Skin epidermis (tissue), 12 donors: ENCODE measurements at regions not wholly inside any gene's neighbourhood (a gene's known extent, or its start where the extent isn't known, plus 50 kb on each side); places are given as distances from the start of the nearest gene placed in this dataset.

Source experiments
- H3K27ac ChIP-seq, 21 experiments: fragments of 200-600 bp; sonication (generic) in 11 of 21; one replicate each; pipeline ENCODE4 v1.5.0; 2020; ENCODE audit warnings: mild to moderate bottlenecking in 3 of 21, inconsistent platforms in 2 of 21, moderate library complexity in 2 of 21
- H3K4me3 ChIP-seq, 7 experiments: fragments of 200-600 bp; sonication (generic) in 2 of 7; one replicate each; pipeline ENCODE4 v1.5.0; 2020; ENCODE audit warnings: inconsistent platforms in 2 of 7, mild to moderate bottlenecking in 2 of 7, moderate library complexity in 1 of 7

- H3K4me3 ChIP-seq: no peak overlapping the region
- H3K27ac ChIP-seq: no peak overlapping the region
Measured at GRCh38 chr10:43959364-43960134, 310.9 kb upstream of the ZNF32 start.

- H3K27ac ChIP-seq: no peak overlapping the region
- no peak overlapping the region for H3K4me3 ChIP-seq
Measured at GRCh38 chr10:43958964-43959363, 310.3 kb upstream of the ZNF32 start.

- no peak overlapping the region for H3K4me3 ChIP-seq
- H3K27ac ChIP-seq: no peak overlapping the region
Measured at GRCh38 chr10:43958071-43958432, 309.4 kb upstream of the ZNF32 start.

GRCh38 chr10:43957267-43958070 lies 308.8 kb upstream of the ZNF32 start:
- no peak overlapping the region for H3K4me3 ChIP-seq
- no peak overlapping the region for H3K27ac ChIP-seq

GRCh38 chr10:43955978-43956377 lies 307.3 kb upstream of the ZNF32 start:
- no peak overlapping the region for H3K4me3 ChIP-seq
- no peak overlapping the region for H3K27ac ChIP-seq

- no peak overlapping the region for H3K4me3 ChIP-seq
- H3K27ac ChIP-seq: no peak overlapping the region
Measured at GRCh38 chr10:43955002-43955596, 306.4 kb upstream of the ZNF32 start.

- no peak overlapping the region for H3K27ac ChIP-seq
- no peak overlapping the region for H3K4me3 ChIP-seq
Measured at GRCh38 chr10:43953672-43954071, 305.0 kb upstream of the ZNF32 start.

- Histone ChIP-seq H3K27ac (no peak overlapping the region), H3K4me3 (no peak overlapping the region)
Measured at GRCh38 chr10:43952760-43953159, 304.1 kb upstream of the ZNF32 start.

- Histone ChIP-seq H3K4me3 (no peak overlapping the region), H3K27ac (no peak overlapping the region)
Measured at GRCh38 chr10:43949351-43949750, 300.7 kb upstream of the ZNF32 start.

- no peak overlapping the region for H3K4me3 ChIP-seq
- no peak overlapping the region for H3K27ac ChIP-seq
Measured at GRCh38 chr10:43946445-43946844, 297.8 kb upstream of the ZNF32 start.

- H3K27ac ChIP-seq: no peak overlapping the region
- no peak overlapping the region for H3K4me3 ChIP-seq
Measured at GRCh38 chr10:43945908-43946307, 297.2 kb upstream of the ZNF32 start.

- no peak overlapping the region for H3K4me3 ChIP-seq
- H3K27ac ChIP-seq: no peak overlapping the region
Measured at GRCh38 chr10:43945094-43945730, 296.5 kb upstream of the ZNF32 start.

GRCh38 chr10:43944381-43945093 lies 295.9 kb upstream of the ZNF32 start:
- H3K27ac ChIP-seq: no peak overlapping the region
- no peak overlapping the region for H3K4me3 ChIP-seq

GRCh38 chr10:43943818-43944360 lies 295.2 kb upstream of the ZNF32 start:
- Histone ChIP-seq H3K27ac (no peak overlapping the region), H3K4me3 (no peak overlapping the region)

GRCh38 chr10:43943119-43943817 lies 294.6 kb upstream of the ZNF32 start:
- H3K4me3 ChIP-seq: no peak overlapping the region

GRCh38 chr10:43942096-43942850 lies 293.6 kb upstream of the ZNF32 start:
- Histone ChIP-seq H3K4me3 (no peak overlapping the region), H3K27ac (no peak overlapping the region)

More at GRCh38 chr10:43943119-43943817, 294.6 kb upstream of the ZNF32 start:
- H3K27ac ChIP-seq: no peak overlapping the region

GRCh38 chr10:43940898-43941837 lies 292.5 kb upstream of the ZNF32 start:
- no peak overlapping the region for H3K27ac ChIP-seq

More at GRCh38 chr10:43940898-43941837, 292.5 kb upstream of the ZNF32 start:
- no peak overlapping the region for H3K4me3 ChIP-seq
